ENCODE measurements at regions not wholly inside any gene's neighbourhood (a gene's known extent, or its start where the extent isn't known, plus 50 kb on each side); places are given as distances from the start of the nearest gene placed in this dataset.

GRCh38 chrX:10795721-10796120 lies 175.3 kb upstream of the MID1 start:
- TF ChIP-seq GATA3 (IDR thresholded peaks at IDR 0.05; ENCODE audit: low read depth, low read length) = no peak
- TF ChIP-seq GATA2 (IDR thresholded peaks at IDR 0.05; ENCODE audit: low read depth, low read length) = no peak

Measured in SH-SY5Y (cell line).